GM19023 (cell line): ENCODE measurements at regions not wholly inside any gene's neighbourhood (a gene's known extent, or its start where the extent isn't known, plus 50 kb on each side); places are given as distances from the start of the nearest gene placed in this dataset.
"Not testable (repeated sequence)": the region's sequence is repeated elsewhere in the genome, so short reads cannot be mapped to it uniquely, and the experiment has no call there.

Experiments used
- ATAC-seq: cut with Tn5 transposase; IDR thresholded peaks from one replicate; pipeline ENCODE4 v1.9.1; 2021; ENCODE audit warnings: mild to moderate bottlenecking, moderate library complexity; ENCODE audit not compliant: unreplicated experiment

DNA sequence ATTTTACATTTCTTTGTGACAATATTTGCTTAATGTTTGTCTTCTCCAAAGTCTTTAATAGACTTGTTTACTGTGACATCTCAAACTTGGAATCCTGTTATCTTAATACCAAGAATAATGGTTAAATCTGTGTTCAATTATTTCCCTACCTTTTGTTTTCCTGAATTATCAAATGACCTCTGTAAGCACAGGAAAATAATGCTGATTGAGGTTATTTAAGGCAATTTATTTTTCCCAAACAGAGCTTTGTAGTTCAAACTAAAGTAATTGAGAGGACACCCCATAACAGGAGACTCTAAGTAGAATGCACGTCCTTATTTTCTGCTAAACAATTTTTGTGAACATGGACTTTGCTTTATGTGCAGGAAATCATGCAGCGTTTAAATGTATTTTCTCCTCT, 195.0 kb downstream of the BTBD3 start:
- ATAC-seq = no peak

DNA sequence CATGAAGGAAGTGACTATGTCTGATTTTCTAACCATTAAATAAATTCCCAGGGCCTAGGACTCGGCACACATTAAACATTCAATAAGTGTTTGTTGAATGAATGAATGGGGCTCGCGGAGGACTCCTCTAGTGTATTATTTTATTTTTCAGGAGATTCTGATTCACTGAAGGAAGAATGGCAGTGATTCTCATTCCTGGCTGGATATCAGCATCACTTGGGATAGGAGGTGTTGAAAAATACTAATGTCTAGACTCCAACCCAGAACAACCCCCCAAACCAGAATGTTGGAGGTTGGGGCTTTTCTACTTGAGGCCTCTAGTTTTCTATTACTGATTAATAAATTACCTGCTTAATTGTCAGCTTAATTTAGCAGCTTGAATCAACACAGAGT, 195.4 kb downstream of the BTBD3 start:
- ATAC-seq = no peak

DNA sequence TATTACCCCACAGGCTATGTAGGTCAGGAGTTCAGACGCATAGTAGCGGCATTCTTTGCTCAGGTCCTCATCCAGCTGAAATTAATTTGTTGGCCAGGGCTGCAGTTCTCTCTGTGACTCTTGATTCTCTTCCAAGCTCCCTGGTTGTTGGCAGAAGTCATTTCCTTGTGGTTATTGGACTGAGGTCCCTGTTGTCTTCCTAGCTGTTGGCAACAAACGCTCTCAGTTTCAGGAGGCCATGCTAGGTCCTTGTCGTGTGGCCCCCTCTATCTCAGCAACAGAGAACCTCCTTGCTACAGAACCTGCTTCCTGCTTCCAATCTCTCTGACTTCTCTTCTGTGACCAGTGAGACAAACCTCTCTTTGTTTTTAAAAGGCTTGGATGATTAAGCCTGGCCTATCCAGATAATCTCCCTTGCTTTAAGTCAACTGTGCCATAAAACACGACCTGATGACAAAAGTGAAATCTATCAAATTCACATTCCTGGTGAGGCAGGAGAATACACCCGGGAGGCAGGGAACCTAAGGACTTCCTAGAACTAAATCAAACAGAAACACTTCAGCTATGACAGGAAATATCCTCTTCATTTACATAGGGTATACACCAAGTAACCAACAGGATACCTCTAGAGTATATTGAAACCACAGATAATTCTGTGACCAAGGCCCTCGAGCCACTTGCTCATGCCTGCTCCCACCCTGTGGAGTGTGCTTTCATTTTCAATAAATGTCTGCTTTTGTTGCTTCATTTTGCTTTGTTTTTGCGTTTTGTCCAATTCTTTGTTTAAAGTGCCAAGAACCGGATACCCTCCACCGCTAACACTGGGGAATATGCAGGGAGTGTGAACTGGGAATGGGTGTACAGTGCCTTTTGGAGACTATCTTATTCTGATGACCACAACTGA, 196.0 kb downstream of the BTBD3 start:
- no peak for ATAC-seq

DNA sequence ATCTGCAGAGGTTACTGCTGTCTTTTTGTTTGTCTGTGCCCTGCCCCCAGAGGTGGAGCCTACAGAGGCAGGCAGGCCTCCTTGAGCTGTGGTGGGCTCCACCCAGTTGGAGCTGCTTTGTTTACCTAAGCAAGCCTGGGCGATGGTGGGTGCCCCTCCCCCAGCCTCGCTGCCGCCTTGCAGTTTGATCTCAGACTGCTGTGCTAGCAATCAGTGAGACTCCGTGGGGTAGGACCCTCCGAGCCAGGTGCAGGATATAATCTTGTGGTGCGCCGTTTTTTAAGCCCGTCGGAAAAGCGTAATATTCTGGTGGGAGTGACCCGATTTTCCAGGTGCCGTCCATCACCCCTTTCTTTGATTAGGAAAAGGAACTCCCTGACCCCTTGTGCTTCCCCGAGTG, 211.4 kb downstream of the BTBD3 start:
- not testable (repeated sequence) for ATAC-seq

DNA sequence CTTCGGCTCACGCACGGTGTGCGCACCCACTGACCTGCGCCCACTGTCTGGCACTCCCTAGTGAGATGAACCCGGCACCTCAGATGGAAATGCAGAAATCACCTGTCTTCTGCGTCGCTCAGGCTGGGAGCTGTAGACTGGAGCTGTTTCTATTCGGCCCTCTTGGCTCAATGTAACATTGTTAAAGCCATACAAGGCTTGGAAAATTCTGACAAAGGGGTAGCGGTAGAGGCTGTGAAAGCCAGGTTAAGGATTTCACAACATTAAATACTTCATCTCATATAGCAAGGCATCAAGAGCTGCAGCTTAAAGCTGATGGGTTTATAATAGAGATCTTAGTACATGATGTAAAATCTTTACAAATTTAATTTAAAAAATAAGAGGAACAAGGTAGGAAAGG, 211.8 kb downstream of the BTBD3 start:
- ATAC-seq = not testable (repeated sequence)

DNA sequence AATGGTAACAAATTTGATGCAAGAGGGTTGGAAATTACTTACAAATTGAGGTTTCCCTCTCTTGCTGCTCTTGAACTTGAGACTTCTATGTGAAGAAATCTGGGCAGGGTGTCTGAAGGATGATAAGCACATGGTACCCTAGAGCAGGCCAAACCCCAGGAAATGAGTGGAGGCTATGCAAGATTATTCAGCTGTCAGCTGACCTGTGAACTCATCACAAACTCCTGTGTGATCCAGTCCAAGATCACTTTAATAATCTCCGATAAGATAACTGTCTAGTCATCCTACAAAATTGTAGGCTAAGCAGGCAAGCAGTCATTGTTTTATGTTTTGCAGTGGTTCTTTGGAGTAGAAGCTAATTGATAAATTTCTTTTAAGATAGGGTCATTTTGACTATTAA, 213.1 kb downstream of the BTBD3 start:
- no peak for ATAC-seq

DNA sequence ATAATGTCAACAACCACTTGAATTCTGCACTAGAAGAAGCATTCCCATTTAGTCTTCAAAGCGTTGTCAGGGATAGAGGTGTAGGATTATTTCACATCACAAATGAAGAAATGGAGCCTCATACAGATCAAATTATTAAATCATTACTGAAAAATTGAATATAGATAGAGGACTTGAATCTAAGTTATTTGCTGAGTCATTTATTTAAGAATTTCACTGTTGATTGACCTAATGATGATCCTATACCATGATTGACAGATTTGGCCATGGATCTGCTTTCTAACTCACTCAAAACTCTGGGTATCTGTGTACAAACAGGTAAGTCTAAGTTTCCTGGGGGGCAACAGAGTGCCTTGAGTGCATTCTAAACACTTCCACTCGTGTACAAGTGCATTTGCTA, 215.9 kb downstream of the BTBD3 start:
- ATAC-seq = no peak

DNA sequence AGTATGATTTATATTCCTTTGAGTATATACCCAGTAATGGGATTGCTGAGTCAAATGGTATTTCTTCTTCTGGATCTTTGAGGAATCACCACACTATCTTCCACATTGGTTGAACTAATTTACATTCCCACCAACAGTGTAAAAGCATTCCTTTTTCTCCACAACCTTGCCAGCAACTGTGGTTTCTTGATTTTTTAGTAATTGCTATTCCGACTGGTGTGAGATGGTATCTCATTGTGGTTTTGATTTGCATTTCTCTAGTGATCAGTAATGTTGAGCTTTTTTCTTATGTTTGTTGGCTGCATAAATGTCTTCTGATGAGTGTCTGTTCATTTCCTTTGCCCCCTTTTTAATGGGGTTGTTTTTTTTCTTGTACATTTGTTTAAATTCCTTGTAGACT, 228.3 kb downstream of the BTBD3 start:
- not testable (repeated sequence) for ATAC-seq

DNA sequence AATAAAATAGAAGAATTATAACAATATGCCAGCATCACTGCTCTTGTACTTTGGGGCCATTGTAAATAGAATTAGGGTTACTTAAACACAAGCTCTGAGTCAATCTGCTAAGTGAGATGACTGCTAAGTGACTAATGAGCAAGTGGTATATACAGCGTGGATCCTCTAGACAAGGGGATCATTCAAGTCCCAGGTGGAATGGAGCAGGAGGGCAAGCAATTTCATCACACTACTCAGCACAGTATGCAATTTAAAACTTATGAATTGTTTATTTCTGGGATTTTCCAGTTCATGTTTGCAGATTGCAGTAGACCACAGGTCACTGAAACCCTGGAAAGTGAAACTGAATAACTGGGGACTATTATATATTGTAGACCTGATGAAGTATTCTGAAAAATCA, 235.3 kb downstream of the BTBD3 start:
- no peak for ATAC-seq

DNA sequence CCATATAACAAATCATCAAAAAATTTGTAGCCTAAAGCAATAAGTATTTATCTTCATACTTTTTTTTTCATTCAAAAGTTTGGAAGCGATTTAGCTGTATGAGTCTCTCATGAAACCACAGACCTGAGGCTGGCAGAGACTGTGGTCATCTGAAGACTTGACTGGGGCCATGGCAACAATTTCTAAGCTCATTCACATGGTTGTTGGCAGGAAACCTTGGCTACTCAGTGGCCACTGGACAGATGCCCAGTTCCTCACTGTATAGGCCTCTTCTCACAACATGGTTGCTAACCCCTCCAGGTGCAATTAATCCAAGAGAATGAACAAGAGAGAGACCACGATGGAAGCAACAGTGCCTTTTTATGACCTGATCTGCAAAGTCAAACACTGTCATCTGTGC, 235.9 kb downstream of the BTBD3 start:
- no peak for ATAC-seq

DNA sequence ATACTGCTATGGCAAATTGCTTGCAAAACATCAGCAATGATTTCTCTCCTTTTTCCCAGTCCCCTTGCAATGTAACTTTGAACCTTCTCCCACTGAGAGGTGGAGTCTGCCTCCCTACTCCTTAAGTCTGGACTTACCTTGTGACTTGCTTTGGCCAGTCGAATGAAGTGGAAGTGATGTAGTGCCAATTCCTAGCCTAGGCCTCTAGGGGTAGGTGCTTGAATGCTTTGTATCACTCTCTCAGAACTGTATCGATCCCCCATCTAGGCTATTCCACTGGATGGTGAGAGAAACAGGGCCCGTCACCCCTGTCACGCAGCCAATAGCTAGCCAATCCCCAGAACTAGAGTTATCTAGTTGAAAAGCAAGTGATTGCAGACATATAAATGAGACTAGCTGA, 238.6 kb downstream of the BTBD3 start:
- ATAC-seq = no peak

DNA sequence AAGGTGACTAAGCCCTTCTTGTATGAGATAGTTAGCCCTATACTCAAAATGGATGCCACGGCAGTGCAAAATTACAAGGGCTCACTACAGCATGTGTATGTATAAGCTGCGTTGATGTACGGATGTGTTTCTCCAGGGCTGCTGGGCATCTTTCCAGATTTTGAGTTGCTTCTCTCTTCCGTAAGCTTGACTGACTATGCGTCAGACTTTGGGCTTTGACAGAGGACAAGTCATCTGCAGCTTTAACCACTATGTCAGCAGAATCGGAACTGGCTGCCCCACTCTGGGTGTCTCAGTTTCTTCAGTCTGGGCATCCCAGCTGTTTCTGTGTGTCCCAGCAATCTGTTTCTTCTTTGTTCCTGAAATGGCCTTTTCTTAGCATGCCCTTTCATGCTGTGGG, 241.6 kb downstream of the BTBD3 start:
- no peak for ATAC-seq

DNA sequence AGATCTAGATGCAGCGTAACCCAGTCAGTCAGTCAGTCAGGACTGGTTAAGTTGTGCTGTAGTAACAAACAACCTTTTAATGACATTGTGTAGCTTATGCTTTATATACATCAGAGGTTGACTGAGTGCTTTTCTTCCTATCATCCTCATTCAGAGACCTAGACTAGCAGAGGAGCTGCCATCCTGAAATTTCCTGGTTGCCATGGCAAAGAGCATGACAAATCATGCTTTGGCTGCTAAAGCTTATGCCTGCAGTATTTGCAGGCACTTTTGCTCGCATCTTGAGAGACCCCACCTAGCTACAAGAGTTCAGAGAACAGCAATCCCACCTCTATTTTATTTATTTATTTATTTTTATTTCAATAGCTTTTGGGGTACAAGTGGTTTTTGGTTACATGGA, 244.0 kb downstream of the BTBD3 start:
- no peak for ATAC-seq

DNA sequence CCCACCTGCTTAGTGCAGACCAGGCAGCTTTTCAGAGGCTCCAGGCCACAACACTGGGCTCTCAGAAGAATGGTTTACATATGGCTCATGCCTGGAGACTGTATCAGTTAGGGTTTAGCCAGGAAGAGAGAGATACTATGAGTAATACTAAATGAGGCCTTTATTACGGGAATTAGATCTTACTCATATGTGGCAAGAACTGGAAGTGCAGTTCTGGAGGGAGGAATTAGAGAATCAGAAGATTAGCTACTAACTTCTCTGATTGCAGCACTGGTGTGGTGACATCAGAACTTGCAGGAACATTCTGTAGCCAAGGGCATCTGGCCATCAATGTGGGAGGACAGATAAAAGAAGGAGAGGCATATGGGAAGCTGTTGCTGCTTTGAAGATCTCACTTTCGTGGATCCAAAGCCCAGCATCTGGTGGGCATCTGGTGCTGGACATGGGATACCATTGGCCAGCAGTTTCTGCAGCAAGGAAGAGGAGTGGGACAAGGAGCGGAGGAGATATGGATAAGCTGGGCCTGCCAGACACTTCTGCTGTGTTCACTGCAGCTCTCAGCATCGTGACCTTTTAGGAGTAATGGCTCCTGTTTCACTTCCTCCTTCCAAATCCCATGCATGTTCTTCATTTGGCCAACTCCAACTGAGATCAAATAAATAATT, 248.5 kb downstream of the BTBD3 start:
- no peak for ATAC-seq

DNA sequence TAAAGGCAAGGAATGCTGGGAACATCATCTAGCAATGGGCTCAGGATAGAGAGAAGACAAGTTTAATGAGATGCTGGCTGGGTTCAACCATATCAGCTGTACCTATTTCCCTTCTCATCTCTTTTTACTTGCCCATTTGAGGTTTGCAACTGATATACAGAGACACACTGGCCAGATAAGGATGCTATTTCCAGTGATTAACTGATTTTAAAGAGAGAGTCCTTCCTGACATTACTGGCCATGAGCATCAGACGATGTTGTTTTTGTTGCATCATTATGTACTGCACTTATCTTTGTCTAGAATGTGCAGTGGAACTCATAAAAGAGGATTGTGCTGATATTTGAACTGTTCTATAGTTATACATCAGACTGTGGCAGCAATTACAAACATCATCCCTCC, 252.7 kb downstream of the BTBD3 start:
- no peak for ATAC-seq

DNA sequence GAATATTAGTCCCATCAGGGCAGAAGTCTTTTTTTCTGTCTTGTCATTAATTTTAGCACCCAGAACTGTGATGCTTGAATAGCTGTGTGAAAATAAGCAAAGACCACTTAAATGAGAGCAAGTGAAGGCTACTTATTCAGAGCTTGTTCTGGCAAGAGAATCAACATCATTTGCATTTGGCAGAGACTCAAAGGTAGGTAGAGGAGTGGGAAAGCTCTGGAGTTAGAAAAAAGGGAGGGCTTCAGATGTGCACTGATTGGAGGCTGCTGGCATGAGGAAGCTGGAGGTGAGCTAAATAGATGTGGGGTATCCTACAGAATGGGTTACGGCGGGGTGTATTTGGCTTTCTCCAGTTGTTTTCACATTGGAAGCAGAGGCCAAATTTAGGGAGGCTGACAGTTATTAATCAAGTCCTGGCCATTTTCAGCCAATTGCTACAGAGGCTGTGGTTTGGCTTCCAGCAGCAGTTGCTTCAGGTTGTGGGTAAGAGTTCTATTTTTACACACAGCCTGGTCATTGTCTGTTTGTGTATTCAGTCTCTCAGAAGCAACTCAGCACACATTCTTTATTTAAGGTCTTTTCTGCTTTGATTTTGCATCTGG, 254.3 kb downstream of the BTBD3 start:
- no peak for ATAC-seq

DNA sequence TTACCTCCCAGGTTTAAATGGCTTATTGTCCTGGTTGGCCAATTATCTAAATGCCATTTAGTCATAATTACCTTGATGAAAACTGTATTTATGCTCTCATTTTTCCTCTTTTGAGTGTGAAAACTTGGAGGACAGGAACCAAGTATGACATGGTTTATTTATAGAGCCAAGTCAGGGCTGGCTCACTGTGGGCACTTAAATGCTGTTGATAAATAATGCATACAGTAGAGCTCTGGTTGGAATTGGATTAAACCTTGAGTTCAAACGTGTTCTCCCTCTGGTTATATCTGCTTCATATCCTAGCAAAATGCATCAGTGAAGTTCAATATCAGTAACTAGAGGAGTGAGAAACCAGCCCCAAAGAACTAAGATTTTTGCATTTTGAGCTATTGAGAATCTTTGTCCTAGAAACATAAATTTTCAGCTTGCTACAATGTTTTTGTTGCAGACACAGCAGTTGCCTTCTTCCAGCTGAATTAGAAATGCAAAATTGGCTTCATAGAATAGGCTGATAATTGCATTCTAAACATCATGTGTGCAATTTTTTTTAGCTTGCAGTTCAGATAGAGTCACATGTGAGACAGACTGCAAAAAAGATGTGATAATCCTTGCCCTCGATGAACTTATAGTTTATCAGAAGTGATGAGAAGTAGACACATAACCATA, 255.8 kb downstream of the BTBD3 start:
- no peak for ATAC-seq

DNA sequence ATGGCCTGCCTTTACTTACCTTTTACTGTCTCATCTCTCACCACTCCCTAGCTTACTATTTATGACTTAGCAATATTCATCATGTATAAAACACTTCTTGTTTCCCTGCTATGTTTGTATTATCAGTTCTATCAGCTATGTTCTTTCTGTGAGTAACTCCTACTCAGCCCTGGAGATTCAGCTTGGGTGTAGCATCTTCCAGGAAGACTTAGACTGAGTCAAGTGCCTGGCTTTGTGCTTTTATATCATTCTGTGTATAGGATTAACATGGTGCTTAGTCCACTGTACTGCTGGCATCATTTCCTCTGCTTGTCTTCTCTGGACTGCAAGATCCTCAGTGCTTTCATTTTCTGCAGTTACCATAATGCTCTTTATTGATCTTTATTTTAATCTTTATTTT, 257.8 kb downstream of the BTBD3 start:
- no peak for ATAC-seq

DNA sequence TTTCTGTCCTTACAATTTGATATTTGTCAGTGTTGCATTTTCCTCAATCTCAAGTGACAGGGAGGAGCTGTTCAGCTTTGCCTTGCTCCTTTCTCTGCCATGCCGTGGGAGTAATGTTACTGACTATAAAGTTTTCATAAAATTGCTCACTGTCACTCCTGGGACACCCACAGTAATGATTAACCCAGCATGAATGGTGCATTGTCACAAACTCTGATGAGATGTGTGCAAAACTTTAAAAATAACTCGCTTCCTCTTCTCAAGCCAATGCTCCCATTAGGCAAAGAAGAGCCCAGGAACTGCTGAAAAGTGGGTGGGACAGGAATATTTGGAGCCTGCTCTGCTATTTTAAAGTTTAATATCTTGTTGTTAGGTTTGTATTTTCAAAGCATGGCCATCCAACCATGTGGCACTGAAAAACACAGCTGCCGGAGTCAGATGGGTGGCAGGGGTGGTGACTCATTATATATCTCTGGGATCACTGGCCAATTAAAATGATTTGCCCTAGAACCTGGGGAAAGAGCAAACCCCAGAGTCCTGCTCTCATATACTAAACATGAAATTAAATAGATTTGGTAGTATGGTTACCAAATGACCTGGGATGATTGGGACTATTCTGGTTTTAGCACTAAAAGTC, 260.1 kb downstream of the BTBD3 start:
- no peak for ATAC-seq

DNA sequence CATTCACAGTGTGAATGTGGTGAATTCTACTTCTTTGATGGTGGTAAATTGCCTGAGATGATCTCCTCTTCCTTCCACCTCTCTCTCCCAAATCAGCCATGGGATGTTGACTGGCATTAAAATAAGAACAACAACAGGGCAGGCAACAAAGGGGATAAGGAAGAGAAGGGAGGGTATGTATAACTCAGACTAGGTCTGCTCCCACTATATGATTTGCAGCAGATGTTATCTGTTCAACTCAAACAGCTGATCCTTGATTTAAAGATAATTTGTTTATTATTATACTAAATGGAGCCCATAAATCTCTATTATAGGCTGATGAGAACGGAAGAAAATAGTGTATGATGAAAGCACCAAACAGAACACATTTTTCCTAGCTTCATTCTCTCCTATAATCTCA, 262.0 kb downstream of the BTBD3 start:
- ATAC-seq = no peak

DNA sequence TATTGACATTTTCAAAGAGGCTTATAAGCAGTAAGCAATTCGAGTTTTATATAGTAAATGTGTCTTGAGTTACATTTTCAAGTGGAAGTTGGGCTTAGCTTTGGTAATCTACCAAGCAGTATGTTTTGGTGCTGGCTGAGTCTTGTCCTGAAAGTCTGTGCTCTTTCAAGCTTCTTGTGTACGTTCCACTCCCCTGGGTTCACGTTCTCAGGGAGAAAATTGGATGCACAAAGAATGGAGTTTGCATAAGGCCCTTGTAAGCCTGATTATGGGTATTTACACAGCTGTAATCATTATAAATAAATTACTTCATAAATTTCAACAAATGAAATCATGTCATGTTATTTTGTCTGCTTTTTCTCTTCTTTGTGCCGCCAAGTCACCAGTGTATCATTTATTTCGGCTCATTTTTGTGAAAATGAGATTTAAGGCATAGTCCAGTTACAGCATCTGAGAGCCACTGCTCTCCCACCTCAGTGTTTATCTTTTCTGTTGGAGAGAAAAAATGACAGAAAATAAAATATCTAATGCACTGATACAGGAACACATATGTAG, 262.5 kb downstream of the BTBD3 start:
- ATAC-seq = no peak
